H1 (cell line): ENCODE measurements at regions not wholly inside any gene's neighbourhood (a gene's known extent, or its start where the extent isn't known, plus 50 kb on each side); places are given as distances from the start of the nearest gene placed in this dataset.

Experiments
- BCL11A ChIP-seq, 2 experiments: IDR thresholded peaks; one replicate each; pipeline ENCODE4 v1.6.1; 2011; ENCODE audit warnings: low read depth in 2 of 2, low read length in 2 of 2, mild to moderate bottlenecking in 2 of 2
- CEBPB ChIP-seq: IDR thresholded peaks from 2 replicates; pipeline ENCODE4 v1.6.1; 2012; ENCODE audit warnings: low read depth, low read length
- SRF ChIP-seq: IDR thresholded peaks from 2 replicates; pipeline ENCODE4 v1.6.1; 2011; ENCODE audit warnings: mild to moderate bottlenecking, low read depth, low read length, moderate library complexity

DNA sequence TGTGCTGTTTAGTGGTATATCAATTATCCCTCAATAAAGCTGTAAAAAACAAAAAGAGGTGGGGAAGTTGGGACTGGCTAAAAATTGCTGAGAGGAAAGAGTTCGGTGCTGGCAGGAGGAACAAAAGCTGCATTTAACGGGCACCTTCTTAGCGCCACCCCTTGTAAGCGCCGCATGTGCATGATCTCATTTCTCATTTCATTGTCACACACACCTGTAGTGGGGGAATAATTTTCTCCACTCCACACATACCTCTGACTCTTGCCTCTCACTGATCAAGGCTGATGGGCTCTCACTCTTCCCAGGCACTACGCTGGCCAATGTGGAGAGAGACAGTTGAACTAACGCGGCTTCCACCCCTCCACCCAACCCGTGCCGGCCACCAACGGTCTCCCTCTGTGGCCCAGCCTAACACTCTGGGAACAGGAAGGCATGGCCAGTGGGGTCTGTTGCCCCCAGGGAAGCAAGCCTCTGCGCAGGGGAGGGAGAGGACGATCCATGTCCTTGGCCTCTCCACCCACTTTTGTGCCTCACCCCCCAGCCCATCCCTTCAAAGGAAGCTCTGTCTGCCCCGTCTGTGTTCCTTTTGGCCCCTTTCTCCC, 186.7 kb upstream of the SYT13 start (continued):
- TF ChIP-seq CEBPB (no peak), SRF (no peak), BCL11A (IDR thresholded peaks at IDR 0.05; ENCODE audit: low read depth in 2 of 2, low read length in 2 of 2) (no peak)
